ENCODE measurements at regions not wholly inside any gene's neighbourhood (a gene's known extent, or its start where the extent isn't known, plus 50 kb on each side); places are given as distances from the start of the nearest gene placed in this dataset.
"Not testable (repeated sequence)": the region's sequence is repeated elsewhere in the genome, so short reads cannot be mapped to it uniquely, and the experiment has no call there.

- Mint-ChIP-seq H3K9me3 (no peaks in the 10 kb centered on the region), H3K4me3 (no peak overlapping the region), H3K36me3 (ENCODE audit: insufficient read depth) (no peaks in the 10 kb centered on the region), H3K27me3 (ENCODE audit: low read depth) (no peaks in the 10 kb centered on the region), H3K4me1 (ENCODE audit: low read depth) (no peaks in the 10 kb centered on the region)
- no peak for ATAC-seq
- no peak for DNase-seq
Observed at GRCh38 chr6:86031713-86032112, 389.0 kb upstream of the SYNCRIP start.

GRCh38 chr6:86030875-86031274 lies 388.2 kb upstream of the SYNCRIP start:
- no peak overlapping the region for H3K4me3 Mint-ChIP-seq
- DNase-seq = no peak
- H3K4me1 Mint-ChIP-seq (ENCODE audit: low read depth) = no peaks in the 10 kb centered on the region
- H3K9me3 Mint-ChIP-seq = no peaks in the 10 kb centered on the region
- no peaks in the 10 kb centered on the region for H3K27me3 Mint-ChIP-seq (ENCODE audit: low read depth)
- ATAC-seq = no peak
- H3K36me3 Mint-ChIP-seq (ENCODE audit: insufficient read depth) = no peaks in the 10 kb centered on the region

- ATAC-seq = no peak
- no peaks in the 10 kb centered on the region for H3K36me3 Mint-ChIP-seq (ENCODE audit: insufficient read depth)
- H3K27me3 Mint-ChIP-seq (ENCODE audit: low read depth) = no peaks in the 10 kb centered on the region
- DNase-seq = no peak
- H3K4me3 Mint-ChIP-seq = no peak overlapping the region
- no peaks in the 10 kb centered on the region for H3K4me1 Mint-ChIP-seq (ENCODE audit: low read depth)
- no peaks in the 10 kb centered on the region for H3K9me3 Mint-ChIP-seq
Observed at GRCh38 chr6:86028776-86029175, 386.1 kb upstream of the SYNCRIP start.

GRCh38 chr6:86026890-86027289 lies 384.2 kb upstream of the SYNCRIP start:
- not testable (repeated sequence) for DNase-seq; ATAC-seq; H3K4me3 Mint-ChIP-seq; H3K36me3 Mint-ChIP-seq (ENCODE audit: insufficient read depth); H3K27me3 Mint-ChIP-seq (ENCODE audit: low read depth); H3K9me3 Mint-ChIP-seq; H3K4me1 Mint-ChIP-seq (ENCODE audit: low read depth)

- Mint-ChIP-seq H3K4me3 (no peak overlapping the region), H3K27me3 (ENCODE audit: low read depth) (peaks cover 1% of the 10 kb centered on the region), H3K9me3 (no peaks in the 10 kb centered on the region), H3K36me3 (ENCODE audit: insufficient read depth) (no peaks in the 10 kb centered on the region), H3K4me1 (ENCODE audit: low read depth) (no peaks in the 10 kb centered on the region)
- no peak for ATAC-seq
- no peak for DNase-seq
Observed at GRCh38 chr6:86017236-86017635, 374.6 kb upstream of the SYNCRIP start.

- Mint-ChIP-seq H3K4me1 (ENCODE audit: low read depth) (no peaks in the 10 kb centered on the region), H3K4me3 (no peak overlapping the region), H3K9me3 (no peaks in the 10 kb centered on the region), H3K27me3 (ENCODE audit: low read depth) (peaks cover 1% of the 10 kb centered on the region), H3K36me3 (ENCODE audit: insufficient read depth) (no peaks in the 10 kb centered on the region)
- ATAC-seq = no peak
- DNase-seq = no peak
Observed at GRCh38 chr6:86016567-86016966, 373.9 kb upstream of the SYNCRIP start.

GRCh38 chr6:86016077-86016476 lies 373.4 kb upstream of the SYNCRIP start:
- no peaks in the 10 kb centered on the region for H3K36me3 Mint-ChIP-seq (ENCODE audit: insufficient read depth)
- no peak for DNase-seq
- H3K4me3 Mint-ChIP-seq = no peak overlapping the region
- H3K27me3 Mint-ChIP-seq (ENCODE audit: low read depth) = peaks cover 1% of the 10 kb centered on the region
- no peak for ATAC-seq
- no peaks in the 10 kb centered on the region for H3K9me3 Mint-ChIP-seq
- H3K4me1 Mint-ChIP-seq (ENCODE audit: low read depth) = no peaks in the 10 kb centered on the region

- H3K27me3 Mint-ChIP-seq (ENCODE audit: low read depth); H3K4me3 Mint-ChIP-seq; H3K36me3 Mint-ChIP-seq (ENCODE audit: insufficient read depth); H3K9me3 Mint-ChIP-seq; ATAC-seq; DNase-seq; H3K4me1 Mint-ChIP-seq (ENCODE audit: low read depth): not testable (repeated sequence)
Observed at GRCh38 chr6:86012991-86013390, 370.3 kb upstream of the SYNCRIP start.

- no peaks in the 10 kb centered on the region for H3K27me3 Mint-ChIP-seq (ENCODE audit: low read depth)
- ATAC-seq = no peak
- H3K9me3 Mint-ChIP-seq = no peaks in the 10 kb centered on the region
- no peaks in the 10 kb centered on the region for H3K4me1 Mint-ChIP-seq (ENCODE audit: low read depth)
- no peak overlapping the region for H3K4me3 Mint-ChIP-seq
- no peak for DNase-seq
- H3K36me3 Mint-ChIP-seq (ENCODE audit: insufficient read depth) = no peaks in the 10 kb centered on the region
Observed at GRCh38 chr6:86010915-86011786, 368.5 kb upstream of the SYNCRIP start.

- DNase-seq = no peak
- no peak overlapping the region for H3K4me3 Mint-ChIP-seq
- peaks cover 4% of the 10 kb centered on the region for H3K9me3 Mint-ChIP-seq
- ATAC-seq = no peak
- no peaks in the 10 kb centered on the region for H3K27me3 Mint-ChIP-seq (ENCODE audit: low read depth)
- no peaks in the 10 kb centered on the region for H3K4me1 Mint-ChIP-seq (ENCODE audit: low read depth)
- no peaks in the 10 kb centered on the region for H3K36me3 Mint-ChIP-seq (ENCODE audit: insufficient read depth)
Observed at GRCh38 chr6:85997206-85997605, 354.5 kb upstream of the SYNCRIP start.

- Mint-ChIP-seq H3K9me3 (peaks cover 4% of the 10 kb centered on the region), H3K36me3 (ENCODE audit: insufficient read depth) (no peaks in the 10 kb centered on the region), H3K4me1 (ENCODE audit: low read depth) (no peaks in the 10 kb centered on the region), H3K4me3 (no peak overlapping the region), H3K27me3 (ENCODE audit: low read depth) (no peaks in the 10 kb centered on the region)
- DNase-seq = no peak
- ATAC-seq = no peak
Observed at GRCh38 chr6:85996034-85996375, 353.3 kb upstream of the SYNCRIP start.

- Mint-ChIP-seq H3K9me3 (peaks cover 4% of the 10 kb centered on the region), H3K36me3 (ENCODE audit: insufficient read depth) (no peaks in the 10 kb centered on the region), H3K4me3 (no peak overlapping the region), H3K27me3 (ENCODE audit: low read depth) (no peaks in the 10 kb centered on the region), H3K4me1 (ENCODE audit: low read depth) (no peaks in the 10 kb centered on the region)
- DNase-seq (no peak), ATAC-seq (no peak)
Observed at GRCh38 chr6:85995339-85996033, 352.8 kb upstream of the SYNCRIP start.

GRCh38 chr6:85986681-85987080 lies 344.0 kb upstream of the SYNCRIP start:
- H3K27me3 Mint-ChIP-seq (ENCODE audit: low read depth) = no peaks in the 10 kb centered on the region
- ATAC-seq (no peak), DNase-seq (no peak)
- H3K4me1 Mint-ChIP-seq (ENCODE audit: low read depth) = no peaks in the 10 kb centered on the region
- H3K36me3 Mint-ChIP-seq (ENCODE audit: insufficient read depth) = no peaks in the 10 kb centered on the region
- no peak overlapping the region for H3K4me3 Mint-ChIP-seq
- H3K9me3 Mint-ChIP-seq = peaks cover 14% of the 10 kb centered on the region

- Mint-ChIP-seq H3K27me3 (ENCODE audit: low read depth) (no peaks in the 10 kb centered on the region), H3K4me3 (no peak overlapping the region), H3K4me1 (ENCODE audit: low read depth) (no peaks in the 10 kb centered on the region), H3K9me3 (peaks cover 21% of the 10 kb centered on the region), H3K36me3 (ENCODE audit: insufficient read depth) (no peaks in the 10 kb centered on the region)
- no peak for DNase-seq
- no peak for ATAC-seq
Observed at GRCh38 chr6:85983032-85983659, 340.5 kb upstream of the SYNCRIP start.

GRCh38 chr6:85977661-85978060 lies 335.0 kb upstream of the SYNCRIP start:
- Mint-ChIP-seq H3K4me1 (ENCODE audit: low read depth) (no peaks in the 10 kb centered on the region), H3K36me3 (ENCODE audit: insufficient read depth) (no peaks in the 10 kb centered on the region), H3K9me3 (peaks cover 6% of the 10 kb centered on the region), H3K4me3 (no peak overlapping the region), H3K27me3 (ENCODE audit: low read depth) (no peaks in the 10 kb centered on the region)
- DNase-seq (no peak), ATAC-seq (no peak)

Data from activated T-cell treated with anti-CD3 and anti-CD28 coated beads, Interleukin-2, amount 50 U/mL, for 4 hours (primary cell).